ENCODE measurements at regions not wholly inside any gene's neighbourhood (a gene's known extent, or its start where the extent isn't known, plus 50 kb on each side); places are given as distances from the start of the nearest gene placed in this dataset.

DNA sequence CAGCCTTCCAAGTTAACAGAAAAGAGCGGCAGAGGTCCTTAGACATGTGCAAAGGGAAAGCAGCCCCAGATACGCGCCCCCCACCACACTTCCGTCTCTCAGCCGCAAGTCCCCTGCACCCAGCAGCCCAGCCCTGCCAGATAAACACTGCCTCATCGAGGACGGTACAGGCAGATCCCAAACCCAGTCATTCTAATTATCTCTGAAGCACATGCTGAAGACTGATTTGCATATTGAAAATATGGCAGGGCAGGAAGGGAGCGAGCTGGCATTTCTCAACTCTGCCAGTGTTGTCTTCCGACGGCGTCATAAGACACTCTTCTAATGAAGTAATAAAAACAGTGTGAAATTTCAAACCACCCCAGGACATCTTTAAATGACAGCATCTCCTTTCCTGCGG lies 122.8 kb upstream of the CDH4 start:
- Mint-ChIP-seq H3K27ac (ENCODE audit: unreplicated experiment) (no peak overlapping the region), H3K4me1 (ENCODE audit: unreplicated experiment) (no peaks in the 10 kb centered on the region), H3K4me3 (ENCODE audit: unreplicated experiment) (no peak overlapping the region), H3K9me3 (ENCODE audit: unreplicated experiment) (no peaks in the 10 kb centered on the region), H3K36me3 (ENCODE audit: unreplicated experiment) (no peaks in the 10 kb centered on the region), H3K27me3 (ENCODE audit: unreplicated experiment) (no peaks in the 10 kb centered on the region)
- DNase-seq (ENCODE audit: extremely low spot score, unreplicated experiment) = no peak
- TF ChIP-seq, protein P1, sequence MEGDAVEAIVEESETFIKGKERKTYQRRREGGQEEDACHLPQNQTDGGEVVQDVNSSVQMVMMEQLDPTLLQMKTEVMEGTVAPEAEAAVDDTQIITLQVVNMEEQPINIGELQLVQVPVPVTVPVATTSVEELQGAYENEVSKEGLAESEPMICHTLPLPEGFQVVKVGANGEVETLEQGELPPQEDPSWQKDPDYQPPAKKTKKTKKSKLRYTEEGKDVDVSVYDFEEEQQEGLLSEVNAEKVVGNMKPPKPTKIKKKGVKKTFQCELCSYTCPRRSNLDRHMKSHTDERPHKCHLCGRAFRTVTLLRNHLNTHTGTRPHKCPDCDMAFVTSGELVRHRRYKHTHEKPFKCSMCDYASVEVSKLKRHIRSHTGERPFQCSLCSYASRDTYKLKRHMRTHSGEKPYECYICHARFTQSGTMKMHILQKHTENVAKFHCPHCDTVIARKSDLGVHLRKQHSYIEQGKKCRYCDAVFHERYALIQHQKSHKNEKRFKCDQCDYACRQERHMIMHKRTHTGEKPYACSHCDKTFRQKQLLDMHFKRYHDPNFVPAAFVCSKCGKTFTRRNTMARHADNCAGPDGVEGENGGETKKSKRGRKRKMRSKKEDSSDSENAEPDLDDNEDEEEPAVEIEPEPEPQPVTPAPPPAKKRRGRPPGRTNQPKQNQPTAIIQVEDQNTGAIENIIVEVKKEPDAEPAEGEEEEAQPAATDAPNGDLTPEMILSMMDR (IDR thresholded peaks at IDR 0.05) = no peak

DNA sequence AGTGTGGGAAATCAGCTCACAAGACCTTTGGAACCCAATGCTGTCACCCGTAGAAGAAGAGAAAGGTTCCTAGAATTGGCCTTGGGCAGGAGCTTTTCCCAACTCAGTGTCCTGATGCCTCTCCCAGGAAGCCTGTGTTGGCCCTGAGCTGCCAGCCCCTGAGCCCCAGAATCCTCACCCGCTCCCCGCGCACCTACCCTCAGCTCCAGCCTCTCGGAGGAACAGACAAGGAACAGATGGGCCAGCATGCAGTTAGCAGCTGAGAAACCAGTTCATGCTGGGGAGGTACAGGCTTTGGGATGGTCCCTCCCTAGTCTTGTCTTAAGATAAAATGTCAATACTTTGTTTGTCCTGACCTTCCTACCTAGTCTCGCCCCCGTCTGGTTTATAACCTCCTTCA lies 121.9 kb upstream of the CDH4 start:
- H3K4me3 Mint-ChIP-seq (ENCODE audit: unreplicated experiment) = no peak overlapping the region

DNA sequence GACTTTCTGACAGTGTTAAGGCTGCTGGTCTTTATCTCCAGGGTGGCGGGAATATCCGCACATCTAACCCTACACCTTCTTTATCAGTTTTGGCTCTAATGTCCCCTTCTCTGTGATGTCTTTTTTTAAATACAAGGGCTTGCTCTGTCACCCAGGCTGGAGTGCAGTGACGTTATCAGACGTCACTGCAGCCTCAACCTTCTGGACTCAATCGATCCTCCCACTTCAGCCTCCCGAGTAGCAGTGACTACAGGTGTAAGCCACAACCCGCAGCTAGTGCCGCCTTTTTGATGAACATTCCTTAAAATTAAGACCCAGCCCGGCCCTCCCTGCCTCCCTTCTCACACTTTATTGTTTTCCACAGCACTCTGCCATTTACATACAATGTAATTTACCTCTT lies 120.1 kb upstream of the CDH4 start:
- Mint-ChIP-seq H3K27ac (ENCODE audit: unreplicated experiment) (no peak overlapping the region), H3K27me3 (ENCODE audit: unreplicated experiment) (peaks cover 3% of the 10 kb centered on the region), H3K9me3 (ENCODE audit: unreplicated experiment) (no peaks in the 10 kb centered on the region), H3K4me3 (ENCODE audit: unreplicated experiment) (no peak overlapping the region), H3K4me1 (ENCODE audit: unreplicated experiment) (peaks cover 4% of the 10 kb centered on the region), H3K36me3 (ENCODE audit: unreplicated experiment) (no peaks in the 10 kb centered on the region)
- DNase-seq (ENCODE audit: extremely low spot score, unreplicated experiment) = no peak
- TF ChIP-seq, protein P1 (IDR thresholded peaks at IDR 0.05) = no peak

More for the DNA sequence above, 121.9 kb upstream of the CDH4 start:
- TF ChIP-seq, protein P1 (IDR thresholded peaks at IDR 0.05) = no peak
- DNase-seq (ENCODE audit: extremely low spot score, unreplicated experiment) = no peak
- peaks cover 3% of the 10 kb centered on the region for H3K27me3 Mint-ChIP-seq (ENCODE audit: unreplicated experiment)
- H3K4me1 Mint-ChIP-seq (ENCODE audit: unreplicated experiment) = no peaks in the 10 kb centered on the region
- no peaks in the 10 kb centered on the region for H3K9me3 Mint-ChIP-seq (ENCODE audit: unreplicated experiment)
- H3K27ac Mint-ChIP-seq (ENCODE audit: unreplicated experiment) = no peak overlapping the region
- H3K36me3 Mint-ChIP-seq (ENCODE audit: unreplicated experiment) = no peaks in the 10 kb centered on the region

DNA sequence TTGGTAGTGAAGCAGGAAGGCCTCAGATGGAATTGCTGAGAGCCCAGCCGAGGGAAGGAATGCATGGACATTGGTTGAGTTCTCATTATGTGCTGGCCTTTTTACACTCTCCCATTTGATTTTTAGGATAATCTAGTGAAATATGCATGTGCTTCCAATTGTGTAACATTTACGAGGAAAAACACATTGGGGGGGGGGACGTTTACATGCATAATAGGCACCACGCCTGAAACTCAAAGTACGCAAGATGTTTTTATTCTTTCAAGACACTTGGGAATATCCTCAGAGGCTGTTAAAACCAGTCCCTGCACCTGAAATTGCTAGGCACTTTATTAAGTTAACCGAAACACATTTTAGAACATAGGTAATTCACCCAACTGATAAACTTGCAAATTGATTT lies 118.5 kb upstream of the CDH4 start:
- no peaks in the 10 kb centered on the region for H3K36me3 Mint-ChIP-seq (ENCODE audit: unreplicated experiment)
- H3K4me3 Mint-ChIP-seq (ENCODE audit: unreplicated experiment) = no peak overlapping the region
- H3K27ac Mint-ChIP-seq (ENCODE audit: unreplicated experiment) = no peak overlapping the region
- peaks cover 4% of the 10 kb centered on the region for H3K4me1 Mint-ChIP-seq (ENCODE audit: unreplicated experiment)
- H3K27me3 Mint-ChIP-seq (ENCODE audit: unreplicated experiment) = peaks cover 4% of the 10 kb centered on the region
- no peaks in the 10 kb centered on the region for H3K9me3 Mint-ChIP-seq (ENCODE audit: unreplicated experiment)
- no peak for DNase-seq (ENCODE audit: extremely low spot score, unreplicated experiment)
- TF ChIP-seq, protein P1 (IDR thresholded peaks at IDR 0.05) = no peak

DNA sequence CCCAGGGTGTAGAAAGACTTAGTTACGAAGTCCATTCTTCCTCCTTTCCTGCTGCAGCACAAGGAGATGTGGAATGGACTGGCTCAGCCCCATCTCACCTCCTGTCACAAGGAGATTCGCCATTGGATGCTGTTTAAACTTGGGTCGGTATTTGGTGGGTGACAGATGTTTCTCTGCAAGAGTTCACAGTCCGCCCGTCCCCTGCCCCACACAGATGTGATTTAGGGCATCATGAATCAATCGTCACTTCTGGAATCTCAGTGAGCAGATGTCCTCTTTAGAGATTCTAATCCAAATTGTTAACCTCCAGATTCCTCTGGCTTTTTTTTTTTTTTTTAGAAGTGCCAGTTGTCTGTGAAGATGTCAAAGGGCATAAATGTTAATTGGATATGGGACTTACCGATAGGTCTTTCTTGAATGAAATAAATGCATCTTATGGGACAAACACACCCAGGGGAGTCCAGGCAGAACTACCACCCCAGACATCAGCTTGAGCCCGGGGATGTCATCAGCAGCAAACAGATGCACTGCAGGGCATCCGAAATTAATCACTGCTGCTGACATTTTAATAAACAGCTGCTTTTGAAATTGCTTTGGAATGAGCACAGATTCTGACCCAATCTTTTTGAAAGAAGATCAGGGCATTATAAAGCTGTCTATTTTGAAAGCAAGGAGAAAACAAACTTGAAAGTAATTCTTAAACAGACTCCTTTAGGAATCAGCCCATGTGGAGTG lies 117.6 kb upstream of the CDH4 start:
- TF ChIP-seq, protein P1 (IDR thresholded peaks at IDR 0.05) = no peak
- peaks cover 12% of the 10 kb centered on the region for H3K27me3 Mint-ChIP-seq (ENCODE audit: unreplicated experiment)
- peaks cover 4% of the 10 kb centered on the region for H3K4me1 Mint-ChIP-seq (ENCODE audit: unreplicated experiment)
- H3K27ac Mint-ChIP-seq (ENCODE audit: unreplicated experiment) = no peak overlapping the region
- no peaks in the 10 kb centered on the region for H3K9me3 Mint-ChIP-seq (ENCODE audit: unreplicated experiment)
- no peak for DNase-seq (ENCODE audit: extremely low spot score, unreplicated experiment)
- H3K4me3 Mint-ChIP-seq (ENCODE audit: unreplicated experiment) = no peak overlapping the region
- H3K36me3 Mint-ChIP-seq (ENCODE audit: unreplicated experiment) = no peaks in the 10 kb centered on the region
